ENCODE measurements at regions not wholly inside any gene's neighbourhood (a gene's known extent, or its start where the extent isn't known, plus 50 kb on each side); places are given as distances from the start of the nearest gene placed in this dataset.

GRCh38 chr13:73894995-73895571, 239.1 kb downstream of the KLF12 start:
- H3K4me3 ChIP-seq (ENCODE audit: low read depth, low read length): no peak overlapping the region
- ChIA-PET POLR2A (no interaction called here), CTCF (no interaction called here)
- no peak for DNase-seq (ENCODE audit: low read depth, low spot score)
- no peak for TF ChIP-seq CTCF (IDR thresholded peaks at IDR 0.05; ENCODE audit: insufficient read depth, low read length, missing control alignments)

- TF ChIP-seq CTCF (IDR thresholded peaks at IDR 0.05; ENCODE audit: insufficient read depth, low read length, missing control alignments): no peak
- no peak for DNase-seq (ENCODE audit: low read depth, low spot score)
- ChIA-PET CTCF (no interaction called here), POLR2A (no interaction called here)
- no peak overlapping the region for H3K4me3 ChIP-seq (ENCODE audit: low read depth, low read length)
Measured at GRCh38 chr13:73893833-73894232, 240.4 kb downstream of the KLF12 start.

- no peak for DNase-seq (ENCODE audit: low read depth, low spot score)
Measured at GRCh38 chr13:73891805-73892204, 242.4 kb downstream of the KLF12 start.

GRCh38 chr13:73883162-73883561, 251.0 kb downstream of the KLF12 start:
- TF ChIP-seq CTCF (IDR thresholded peaks at IDR 0.05; ENCODE audit: insufficient read depth, low read length, missing control alignments): no peak
- CTCF ChIA-PET: interaction anchor here (1.2 kb wide), 2 partner anchors 8 to 48 kb away, joined by 3 read pairs; no protein-coding TSS in a partner anchor
- POLR2A ChIA-PET: no interaction called here

More at GRCh38 chr13:73891805-73892204, 242.4 kb downstream of the KLF12 start:
- H3K4me3 ChIP-seq (ENCODE audit: low read depth, low read length): no peak overlapping the region
- ChIA-PET CTCF (no interaction called here), POLR2A (no interaction called here)
- TF ChIP-seq CTCF (IDR thresholded peaks at IDR 0.05; ENCODE audit: insufficient read depth, low read length, missing control alignments): no peak

GRCh38 chr13:73880365-73880764, 253.8 kb downstream of the KLF12 start:
- POLR2A ChIA-PET: no interaction called here
- H3K4me3 ChIP-seq (ENCODE audit: low read depth, low read length): no peak overlapping the region
- no peak for DNase-seq (ENCODE audit: low read depth, low spot score)
- CTCF ChIA-PET: interaction anchor here (1.8 kb wide), 1 partner anchor 10 kb away, joined by 4 read pairs; no protein-coding TSS in a partner anchor
- TF ChIP-seq CTCF (IDR thresholded peaks at IDR 0.05; ENCODE audit: insufficient read depth, low read length, missing control alignments): no peak

More at GRCh38 chr13:73883162-73883561, 251.0 kb downstream of the KLF12 start:
- no peak overlapping the region for H3K4me3 ChIP-seq (ENCODE audit: low read depth, low read length)
- DNase-seq (ENCODE audit: low read depth, low spot score): no peak

- ChIA-PET CTCF (interaction anchor here (0.7 to 1.8 kb wide), 3 partner anchors 8 to 45 kb away, joined by 3 to 4 read pairs (median 4); no protein-coding TSS in a partner anchor), POLR2A (no interaction called here)
- no peak overlapping the region for H3K4me3 ChIP-seq (ENCODE audit: low read depth, low read length)
- DNase-seq (ENCODE audit: low read depth, low spot score): no peak
- no peak for TF ChIP-seq CTCF (IDR thresholded peaks at IDR 0.05; ENCODE audit: insufficient read depth, low read length, missing control alignments)
Measured at GRCh38 chr13:73879346-73880015, 254.7 kb downstream of the KLF12 start.
